HG03196 (cell line): ENCODE measurements at regions not wholly inside any gene's neighbourhood (a gene's known extent, or its start where the extent isn't known, plus 50 kb on each side); places are given as distances from the start of the nearest gene placed in this dataset.

Experiments
- ATAC-seq: cut with Tn5 transposase; IDR thresholded peaks from one replicate; pipeline ENCODE4 v1.9.1; 2021; ENCODE audit not compliant: unreplicated experiment

GRCh38 chr5:8314965-8315364 is 446.0 kb downstream of the MTRR start:
- ATAC-seq = no peak

GRCh38 chr5:8316608-8317280 is 447.8 kb downstream of the MTRR start:
- ATAC-seq = no peak

- no peak for ATAC-seq
Measured at GRCh38 chr5:8317335-8317734, 448.4 kb downstream of the MTRR start.

- no peak for ATAC-seq
Measured at GRCh38 chr5:8320244-8320643, 451.3 kb downstream of the MTRR start.

- ATAC-seq = no peak
Measured at GRCh38 chr5:8321272-8321671, 452.3 kb downstream of the MTRR start.

GRCh38 chr5:8322484-8322883 is 453.5 kb downstream of the MTRR start:
- ATAC-seq = no peak

- ATAC-seq = no peak
Measured at GRCh38 chr5:8327016-8327415, 458.1 kb downstream of the MTRR start.

- no peak for ATAC-seq
Measured at GRCh38 chr5:8329773-8330172, 460.8 kb downstream of the MTRR start.

GRCh38 chr5:8332666-8333445 is 463.9 kb downstream of the MTRR start:
- ATAC-seq = no peak

- ATAC-seq = no peak
Measured at GRCh38 chr5:8333485-8333884, 464.5 kb downstream of the MTRR start.

- ATAC-seq = no peak
Measured at GRCh38 chr5:8333977-8334376, 465.0 kb downstream of the MTRR start.

- ATAC-seq = no peak
Measured at GRCh38 chr5:8340261-8340660, 471.3 kb downstream of the MTRR start.

GRCh38 chr5:8340739-8341344 is 471.9 kb downstream of the MTRR start:
- ATAC-seq = no peak

- no peak for ATAC-seq
Measured at GRCh38 chr5:8341406-8341805, 472.5 kb downstream of the MTRR start.

- no peak for ATAC-seq
Measured at GRCh38 chr5:8347984-8348383, 479.0 kb downstream of the MTRR start.

- peak; percentile 94 for ATAC-seq
Measured at GRCh38 chr5:8349855-8350254, 480.9 kb downstream of the MTRR start.

- no peak for ATAC-seq
Measured at GRCh38 chr5:8350644-8351339, 481.8 kb downstream of the MTRR start.

- no peak for ATAC-seq
Measured at GRCh38 chr5:8355981-8356380, 487.0 kb downstream of the MTRR start.

- ATAC-seq = no peak
Measured at GRCh38 chr5:8360012-8360411, 491.1 kb downstream of the MTRR start.

GRCh38 chr5:8362495-8362894 is 493.5 kb downstream of the MTRR start:
- ATAC-seq = no peak

GRCh38 chr5:8363138-8363537 is 494.2 kb downstream of the MTRR start:
- no peak for ATAC-seq

GRCh38 chr5:8366266-8366665 is 497.3 kb downstream of the MTRR start:
- no peak for ATAC-seq
